Sigmoid colon (tissue), 6 donors: ENCODE measurements at regions not wholly inside any gene's neighbourhood (a gene's known extent, or its start where the extent isn't known, plus 50 kb on each side); places are given as distances from the start of the nearest gene placed in this dataset.

ENCODE experiments used
- DNase-seq: peaks from one replicate; pipeline ENCODE4 v3.0.0-alpha.2; 2019
- H3K27ac ChIP-seq, 4 donors: fragments of 200-600 bp; sonication (generic); one replicate each; pipeline ENCODE4 v1.5.1; 2016 to 2019; ENCODE audit warnings: mild to moderate bottlenecking in 1 of 4
- H3K27me3 ChIP-seq, 3 donors: fragments of 200-600 bp; sonication (generic); one replicate each; pipeline ENCODE4 v1.5.1; 2019; ENCODE audit warnings: mild to moderate bottlenecking in 1 of 3
- H3K36me3 ChIP-seq, 4 donors: fragments of 200-600 bp; sonication (generic); one replicate each; pipeline ENCODE4 v1.5.1; 2016 to 2019
- H3K4me1 ChIP-seq, 4 donors: fragments of 200-600 bp; sonication (generic); one replicate each; pipeline ENCODE4 v1.5.1; 2017 to 2019
- H3K4me3 ChIP-seq, 4 donors: fragments of 200-600 bp; sonication (generic); one replicate each; pipeline ENCODE4 v1.5.1; 2017 to 2019; ENCODE audit warnings: mild to moderate bottlenecking in 2 of 4, moderate library complexity in 1 of 4
- H3K9me3 ChIP-seq, 4 donors: fragments of 200-600 bp in 3 of 4; sonication (generic) in 3 of 4; one replicate each; pipeline versions ENCODE4 v1.5.1 to v1.6.1; 2013 to 2019
- CTCF ChIP-seq, 4 experiments: fragments of 450-650 bp in 3 of 4; fragments of 200-600 bp in 1 of 4; IDR thresholded peaks; one replicate each; pipeline ENCODE4 v1.5.1; 2016 to 2019; ENCODE audit warnings: antibody characterized with exemption in 4 of 4, mild to moderate bottlenecking in 3 of 4, moderate library complexity in 2 of 4
- EP300 ChIP-seq, 4 donors: sonication (generic); formaldehyde crosslinking; IDR thresholded peaks; one replicate each; pipeline ENCODE4 v1.6.1; 2017; ENCODE audit warnings: antibody characterized with exemption in 4 of 4
- POLR2A ChIP-seq, 2 donors: fragments of 450-650 bp; IDR thresholded peaks; one replicate each; pipeline ENCODE4 v1.6.1; 2016; ENCODE audit warnings: antibody characterized with exemption in 2 of 2, mild to moderate bottlenecking in 2 of 2, moderate library complexity in 2 of 2
- POLR2AphosphoS5 ChIP-seq, 4 donors: sonication (generic); formaldehyde crosslinking; IDR thresholded peaks; one replicate each; pipeline ENCODE4 v1.6.1; 2017; ENCODE audit warnings: antibody characterized with exemption in 4 of 4
- WGBS, 2 donors: extraction: QIAGEN DNeasy Blood & Tissue Kit; methylation state at CpG; one replicate each; pipeline ENCODE4 v1.1.7; 2013; 5-methylcytosine and 5-hydroxymethylcytosine counted together
- intact Hi-C: fragments of 100-400 bp; cut with DNase I; formaldehyde crosslinking; loops from one replicate; pipeline ENCODE4 v1.15.1; 2023
- donor health status: healthy with polysubstance abuse.
- donor health status: healthy.

- no peak for DNase-seq
- Histone ChIP-seq H3K9me3 (no peaks in the 10 kb centered on the region), H3K27me3 (no peaks in the 10 kb centered on the region), H3K27ac (no peak overlapping the region), H3K4me1 (no peaks in the 10 kb centered on the region), H3K36me3 (no peaks in the 10 kb centered on the region), H3K4me3 (no peak overlapping the region)
- TF ChIP-seq CTCF (IDR thresholded peaks at IDR 0.05) (no peak), POLR2A (IDR thresholded peaks at IDR 0.05) (no peak), EP300 (IDR thresholded peaks at IDR 0.05) (no peak), POLR2AphosphoS5 (IDR thresholded peaks at IDR 0.05) (no peak)
- intact Hi-C loops: no loop called here
- WGBS, 2 donors: 89 to 91% methylated on average over 3 of the region's 3 CpGs
Observed at GRCh38 chr14:38790916-38791315, 312.1 kb downstream of the SEC23A start.

GRCh38 chr14:38789805-38790204 lies 313.2 kb downstream of the SEC23A start:
- TF ChIP-seq POLR2AphosphoS5 (IDR thresholded peaks at IDR 0.05) (no peak), POLR2A (IDR thresholded peaks at IDR 0.05) (no peak), CTCF (IDR thresholded peaks at IDR 0.05) (no peak), EP300 (IDR thresholded peaks at IDR 0.05) (no peak)
- intact Hi-C loops: no loop called here
- H3K27ac ChIP-seq: no peak overlapping the region
- H3K9me3 ChIP-seq: no peaks in the 10 kb centered on the region
- no peak for DNase-seq
- no peaks in the 10 kb centered on the region for H3K27me3 ChIP-seq
- H3K36me3 ChIP-seq: no peaks in the 10 kb centered on the region
- H3K4me1 ChIP-seq: no peaks in the 10 kb centered on the region
- no peak overlapping the region for H3K4me3 ChIP-seq
- WGBS, 2 donors: 88 to 94% methylated on average over 8 of the region's 8 CpGs

GRCh38 chr14:38788060-38788459 lies 315.0 kb downstream of the SEC23A start:
- DNase-seq: no peak
- Histone ChIP-seq H3K27me3 (no peaks in the 10 kb centered on the region), H3K4me3 (no peak overlapping the region), H3K9me3 (no peaks in the 10 kb centered on the region), H3K27ac (no peak overlapping the region), H3K4me1 (no peaks in the 10 kb centered on the region), H3K36me3 (no peaks in the 10 kb centered on the region)
- intact Hi-C loops: no loop called here
- WGBS, 2 donors: 93% methylated on average over 4 of the region's 4 CpGs
- TF ChIP-seq POLR2A (IDR thresholded peaks at IDR 0.05) (no peak), CTCF (IDR thresholded peaks at IDR 0.05) (no peak), EP300 (IDR thresholded peaks at IDR 0.05) (no peak), POLR2AphosphoS5 (IDR thresholded peaks at IDR 0.05) (no peak)

- Histone ChIP-seq H3K27me3 (no peaks in the 10 kb centered on the region), H3K4me3 (no peak overlapping the region), H3K4me1 (no peaks in the 10 kb centered on the region), H3K36me3 (no peaks in the 10 kb centered on the region), H3K9me3 (no peaks in the 10 kb centered on the region), H3K27ac (no peak overlapping the region)
- DNase-seq: no peak
- TF ChIP-seq POLR2AphosphoS5 (IDR thresholded peaks at IDR 0.05) (no peak), POLR2A (IDR thresholded peaks at IDR 0.05) (no peak), CTCF (IDR thresholded peaks at IDR 0.05) (no peak), EP300 (IDR thresholded peaks at IDR 0.05) (no peak)
- intact Hi-C loops: no loop called here
Observed at GRCh38 chr14:38786921-38787320, 316.1 kb downstream of the SEC23A start.

- H3K36me3 ChIP-seq: no peaks in the 10 kb centered on the region
Observed at GRCh38 chr14:38777401-38777800, 325.6 kb downstream of the SEC23A start.

More at GRCh38 chr14:38777401-38777800, 325.6 kb downstream of the SEC23A start:
- Histone ChIP-seq H3K4me1 (no peaks in the 10 kb centered on the region), H3K27me3 (no peaks in the 10 kb centered on the region), H3K9me3 (no peaks in the 10 kb centered on the region), H3K4me3 (no peak overlapping the region), H3K27ac (no peak overlapping the region)
- 91 to 98% methylated on average over 1 of the region's 1 CpG for WGBS, 2 donors
- no peak for DNase-seq
- TF ChIP-seq POLR2AphosphoS5 (IDR thresholded peaks at IDR 0.05) (no peak), POLR2A (IDR thresholded peaks at IDR 0.05) (no peak), EP300 (IDR thresholded peaks at IDR 0.05) (no peak), CTCF (IDR thresholded peaks at IDR 0.05) (no peak)
- intact Hi-C loops: no loop called here
